Astrocyte of the cerebellum (primary cell): ENCODE measurements at regions not wholly inside any gene's neighbourhood (a gene's known extent, or its start where the extent isn't known, plus 50 kb on each side); places are given as distances from the start of the nearest gene placed in this dataset.

Experiments used
- DNase-seq: peaks from one replicate; pipeline ENCODE4 v3.0.0-alpha.2; 2011; ENCODE audit warnings: low read depth
- H3K4me3 ChIP-seq: 2 replicates; pipeline ENCODE4 v1.5.1; 2011; ENCODE audit warnings: mild to moderate bottlenecking, low read depth, low read length, moderate library complexity
- in situ Hi-C: cut with HindIII; loops from 2 replicates; pipeline ENCODE4 v1.10.0; 2017; ENCODE audit warnings: low sequenced_read_pairs
- TF ChIP-seq, protein P1 (sequence below): IDR thresholded peaks from 2 replicates; pipeline ENCODE4 v1.5.1; 2012; ENCODE audit warnings: low read length, low read depth, moderate library complexity, mild to moderate bottlenecking; ENCODE audit errors: missing control alignments

DNA sequence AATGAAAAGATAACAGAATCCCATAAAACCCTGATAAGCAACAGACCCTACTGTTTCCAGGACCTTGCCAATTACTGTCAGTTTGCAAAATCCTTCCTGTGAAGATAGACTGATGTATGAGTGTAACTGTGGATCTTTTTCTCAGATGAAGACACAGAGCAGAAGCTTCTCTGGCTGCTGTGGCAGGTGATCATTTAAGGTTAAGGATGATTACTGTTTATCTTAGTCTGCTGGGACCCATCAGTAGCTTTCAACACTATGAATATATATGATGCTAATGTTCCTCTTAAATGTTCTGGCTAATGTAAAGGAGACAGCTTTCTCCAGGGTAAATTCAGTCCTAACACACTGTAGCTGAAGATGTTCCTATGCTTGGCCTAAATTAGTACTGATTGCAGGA, 56.0 kb upstream of the CTTNBP2 start:
- DNase-seq, result no peak
- no peak overlapping the region for H3K4me3 ChIP-seq
- TF ChIP-seq, protein P1, sequence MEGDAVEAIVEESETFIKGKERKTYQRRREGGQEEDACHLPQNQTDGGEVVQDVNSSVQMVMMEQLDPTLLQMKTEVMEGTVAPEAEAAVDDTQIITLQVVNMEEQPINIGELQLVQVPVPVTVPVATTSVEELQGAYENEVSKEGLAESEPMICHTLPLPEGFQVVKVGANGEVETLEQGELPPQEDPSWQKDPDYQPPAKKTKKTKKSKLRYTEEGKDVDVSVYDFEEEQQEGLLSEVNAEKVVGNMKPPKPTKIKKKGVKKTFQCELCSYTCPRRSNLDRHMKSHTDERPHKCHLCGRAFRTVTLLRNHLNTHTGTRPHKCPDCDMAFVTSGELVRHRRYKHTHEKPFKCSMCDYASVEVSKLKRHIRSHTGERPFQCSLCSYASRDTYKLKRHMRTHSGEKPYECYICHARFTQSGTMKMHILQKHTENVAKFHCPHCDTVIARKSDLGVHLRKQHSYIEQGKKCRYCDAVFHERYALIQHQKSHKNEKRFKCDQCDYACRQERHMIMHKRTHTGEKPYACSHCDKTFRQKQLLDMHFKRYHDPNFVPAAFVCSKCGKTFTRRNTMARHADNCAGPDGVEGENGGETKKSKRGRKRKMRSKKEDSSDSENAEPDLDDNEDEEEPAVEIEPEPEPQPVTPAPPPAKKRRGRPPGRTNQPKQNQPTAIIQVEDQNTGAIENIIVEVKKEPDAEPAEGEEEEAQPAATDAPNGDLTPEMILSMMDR, result no peak
- in situ Hi-C loops, result no loop called here

DNA sequence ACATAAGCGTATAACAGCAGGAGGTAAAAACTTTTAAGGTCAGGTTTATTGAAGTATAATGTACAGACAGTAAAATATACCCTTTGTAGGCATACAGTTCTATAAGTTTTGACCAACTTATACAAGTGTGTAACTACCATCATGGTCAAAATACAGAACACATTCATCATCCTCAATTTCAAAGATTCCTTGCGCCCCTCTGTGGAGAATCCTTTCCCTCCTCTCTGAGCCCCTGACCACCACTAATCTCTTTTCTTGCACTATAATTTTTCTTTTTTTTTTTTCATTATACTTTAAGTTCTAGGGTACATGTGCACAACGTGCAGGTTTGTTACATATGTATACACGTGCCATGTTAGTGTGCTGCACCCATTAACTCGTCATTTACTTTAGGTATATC, 58.1 kb upstream of the CTTNBP2 start:
- TF ChIP-seq, protein P1, result no peak
- no peak for DNase-seq
- in situ Hi-C loops, result no loop called here
- no peak overlapping the region for H3K4me3 ChIP-seq

DNA sequence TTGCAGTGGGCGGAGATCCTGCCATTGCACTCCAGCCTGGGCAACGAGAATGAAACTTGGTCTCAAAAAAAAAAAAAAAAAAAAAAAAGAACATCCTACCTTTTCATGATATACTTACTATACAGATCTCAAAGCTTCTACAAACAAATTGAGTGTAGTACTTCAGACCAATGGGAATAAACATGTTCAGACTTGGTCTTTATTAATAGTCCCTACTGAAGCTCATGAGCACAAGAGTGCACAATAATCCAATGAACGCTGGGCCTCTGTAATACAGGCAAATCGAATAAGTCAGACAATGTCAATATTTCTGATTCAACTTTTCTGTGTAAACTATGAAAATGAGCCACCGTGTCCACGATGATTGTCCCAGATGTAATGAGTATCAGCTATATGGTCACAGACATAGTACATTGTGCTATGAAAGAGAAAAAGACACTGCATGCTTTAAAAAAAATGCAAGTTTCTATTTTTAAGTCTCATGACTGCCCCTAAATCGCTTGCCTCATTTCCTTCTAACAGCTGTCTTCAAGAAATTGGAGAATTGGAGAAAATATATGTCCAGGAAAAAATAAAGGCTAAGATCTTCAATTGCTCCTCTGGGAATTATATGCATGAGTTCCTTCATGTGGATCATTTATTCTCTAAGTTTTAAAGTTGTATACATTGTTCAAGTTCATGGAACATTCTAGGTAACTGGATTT, 64.0 kb upstream of the CTTNBP2 start:
- TF ChIP-seq, protein P1, result no peak
- H3K4me3 ChIP-seq, result no peak overlapping the region
- in situ Hi-C loops, result no loop called here
- DNase-seq, result no peak

DNA sequence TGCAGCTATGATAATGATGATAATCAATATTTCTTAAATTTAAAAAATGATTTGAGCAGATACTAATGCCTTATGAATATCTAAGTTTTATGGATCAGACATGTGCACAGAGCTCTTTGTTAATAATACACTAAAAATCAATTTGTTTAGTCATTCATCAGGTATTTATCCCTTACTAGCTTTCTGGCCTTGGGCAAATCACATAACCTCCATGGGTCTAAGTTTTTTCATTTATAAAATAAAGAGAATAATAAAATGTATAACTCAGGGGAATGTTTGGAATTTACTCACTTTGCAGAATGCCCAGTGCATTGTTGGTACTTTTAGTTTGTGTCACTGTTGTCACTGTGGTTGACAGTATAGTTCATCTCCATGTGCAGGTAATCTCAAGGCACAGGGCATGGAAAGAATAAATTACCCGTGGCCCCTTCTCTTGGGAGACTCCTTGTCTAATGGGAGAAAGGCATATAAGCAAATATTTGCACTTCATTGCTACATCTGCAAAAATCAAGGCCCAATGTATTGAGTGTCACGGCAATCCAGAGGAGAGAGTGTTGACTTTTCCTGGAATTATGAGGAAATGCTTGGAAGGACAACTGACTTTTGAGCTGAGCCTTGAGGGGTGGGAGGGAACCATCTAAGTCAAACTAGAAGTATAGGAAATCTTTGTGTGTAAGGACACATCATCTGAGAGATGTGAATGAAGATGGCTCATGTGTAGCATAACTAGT, 64.7 kb upstream of the CTTNBP2 start:
- DNase-seq, result no peak
- TF ChIP-seq, protein P1, result no peak
- no peak overlapping the region for H3K4me3 ChIP-seq
- in situ Hi-C loops, result no loop called here

DNA sequence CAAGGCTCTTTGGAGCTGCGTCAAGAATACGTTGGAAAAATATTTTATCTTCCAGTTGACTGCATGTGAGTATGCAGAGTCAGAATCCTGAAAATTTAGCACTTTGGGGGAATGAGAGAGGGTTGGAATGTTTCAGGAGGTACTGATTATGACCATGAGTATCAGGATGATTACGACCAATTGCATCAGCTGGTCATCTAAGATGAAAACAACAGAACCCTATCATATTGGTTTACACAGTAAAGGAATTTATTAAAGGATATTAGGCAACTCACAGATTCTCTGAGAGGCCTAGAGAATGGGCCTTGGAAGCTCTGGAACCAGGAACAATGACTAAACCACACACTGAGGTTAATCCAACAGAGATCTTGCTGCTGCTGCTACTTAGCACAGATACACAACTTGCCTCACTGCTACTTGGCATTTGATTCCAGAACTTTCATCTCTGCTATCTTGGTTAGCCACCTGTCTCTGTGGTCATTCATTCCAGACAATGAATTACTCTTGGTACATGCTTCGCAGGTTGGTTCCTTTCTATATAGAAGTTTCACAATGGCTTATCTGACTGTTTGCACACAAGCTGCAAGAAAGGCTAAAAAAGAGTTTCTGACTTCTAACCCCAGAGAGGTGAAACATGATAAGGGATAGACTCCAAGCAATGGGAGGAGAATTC, 68.0 kb upstream of the CTTNBP2 start:
- no peak for DNase-seq
- no peak overlapping the region for H3K4me3 ChIP-seq
- TF ChIP-seq, protein P1, result no peak
- in situ Hi-C loops, result no loop called here

DNA sequence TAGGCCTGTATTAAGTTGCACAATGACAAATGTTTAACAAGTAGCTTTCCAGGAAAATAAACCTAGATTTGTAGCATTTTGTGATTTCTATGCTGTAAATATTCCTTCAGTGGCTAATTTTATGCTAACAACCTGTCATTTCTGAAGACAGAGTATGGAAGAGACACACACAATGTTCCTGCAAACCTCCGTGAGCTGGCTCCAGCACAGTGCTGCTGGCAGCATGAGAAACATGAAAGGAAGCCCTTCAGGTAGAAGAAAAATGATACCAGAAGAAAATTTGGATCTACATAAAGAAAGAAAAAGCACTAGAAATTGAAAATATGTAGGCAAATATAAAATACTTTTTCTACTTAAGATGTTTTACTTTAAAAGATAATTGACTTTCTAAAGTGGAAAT, 69.5 kb upstream of the CTTNBP2 start:
- TF ChIP-seq, protein P1, result no peak
- DNase-seq, result no peak
- in situ Hi-C loops, result no loop called here
- no peak overlapping the region for H3K4me3 ChIP-seq
